PC-9 (cell line): ENCODE measurements at regions not wholly inside any gene's neighbourhood (a gene's known extent, or its start where the extent isn't known, plus 50 kb on each side); places are given as distances from the start of the nearest gene placed in this dataset.

ENCODE experiments used
- BruUV-seq: library from RNA; stranded (reverse); fragments of 400-500 nt; replicated peaks from 2 replicates; lab custom pipeline; 2021; lab: Mats Ljungman, UMichigan
- CTCF ChIA-PET: fragments of 300-600 bp; sonication (Branson Sonifier 250); formaldehyde crosslinking; loops from one replicate; lab custom pipeline; 2022; ENCODE audit warnings: antibody characterized with exemption; lab: Charles Lee
- POLR2A ChIA-PET: fragments of 300-600 bp; sonication (Branson Sonifier 250); formaldehyde crosslinking; loops from one replicate; lab custom pipeline; 2022; ENCODE audit warnings: antibody characterized with exemption; ENCODE audit not compliant: unreplicated experiment; lab: Charles Lee
- DNase-seq, 2 experiments: peaks; one replicate each; pipeline versions ENCODE4 v3.0.0 to v3.0.0-alpha.2; 2015 to 2022; ENCODE audit warnings: mixed read lengths in 1 of 2
- H2AFZ ChIP-seq: fragments of 200-600 bp; sonication (generic); 2 replicates; pipeline ENCODE4 v1.8.1; 2017; ENCODE audit warnings: antibody characterized with exemption
- H3F3A ChIP-seq: fragments of 200-600 bp; sonication (generic); 2 replicates; pipeline ENCODE4 v1.8.1; 2017; ENCODE audit warnings: antibody characterized with exemption, mild to moderate bottlenecking, low read depth; ENCODE audit not compliant: insufficient read depth
- H3K27ac ChIP-seq: fragments of 200-600 bp; sonication (generic); 2 replicates; pipeline ENCODE4 v1.6.1; 2016; ENCODE audit warnings: mixed run types
- H3K27me3 ChIP-seq: fragments of 200-600 bp; sonication (generic); 2 replicates; pipeline ENCODE4 v1.6.1; 2016; ENCODE audit warnings: low read depth, mixed run types; ENCODE audit not compliant: insufficient read depth
- H3K36me3 ChIP-seq: fragments of 200-600 bp; sonication (generic); 2 replicates; pipeline ENCODE4 v1.6.1; 2016; ENCODE audit warnings: low read depth, mixed run types
- H3K4me1 ChIP-seq: fragments of 200-600 bp; sonication (generic); replicated peaks from 2 replicates; pipeline ENCODE4 v1.6.1; 2016; ENCODE audit warnings: mixed run types; ENCODE audit not compliant: insufficient read depth
- H3K4me2 ChIP-seq: fragments of 200-600 bp; sonication (generic); 2 replicates; pipeline ENCODE4 v1.6.1; 2017; ENCODE audit warnings: mixed run types
- H3K4me3 ChIP-seq: fragments of 200-600 bp; sonication (generic); 2 replicates; pipeline ENCODE4 v1.6.1; 2016; ENCODE audit warnings: mixed run types
- H3K79me2 ChIP-seq: fragments of 200-600 bp; sonication (generic); 2 replicates; pipeline ENCODE4 v1.6.1; 2017; ENCODE audit warnings: low read depth, mixed run types
- H3K9me2 ChIP-seq: fragments of 200-600 bp; sonication (generic); 2 replicates; pipeline ENCODE4 v1.8.1; 2017; ENCODE audit warnings: mild to moderate bottlenecking; ENCODE audit not compliant: insufficient read depth
- H3K9me3 ChIP-seq: fragments of 200-600 bp; sonication (generic); 2 replicates; pipeline ENCODE4 v1.8.1; 2016; ENCODE audit warnings: low read depth; ENCODE audit not compliant: insufficient read depth
- H4K20me1 ChIP-seq: fragments of 200-600 bp; sonication (generic); 2 replicates; pipeline ENCODE4 v1.8.1; 2017; ENCODE audit not compliant: insufficient read depth
- EZH2 ChIP-seq: fragments of 200-600 bp; sonication (generic); IDR thresholded peaks from 2 replicates; pipeline ENCODE4 v1.8.0; 2017; ENCODE audit warnings: antibody characterized with exemption, low read depth
- intact Hi-C: fragments of 100-400 bp; cut with micrococcal nuclease; formaldehyde crosslinking; loops from one replicate; pipeline ENCODE4 v1.10.0; 2022; ENCODE audit not compliant: unreplicated experiment
- TF ChIP-seq, protein P1 (sequence below): fragments of 200-600 bp; sonication (generic); conservative IDR thresholded peaks from 2 replicates; pipeline ENCODE4 v1.6.1; 2017; ENCODE audit warnings: mixed run types, antibody characterized with exemption, mild to moderate bottlenecking, moderate library complexity

DNA sequence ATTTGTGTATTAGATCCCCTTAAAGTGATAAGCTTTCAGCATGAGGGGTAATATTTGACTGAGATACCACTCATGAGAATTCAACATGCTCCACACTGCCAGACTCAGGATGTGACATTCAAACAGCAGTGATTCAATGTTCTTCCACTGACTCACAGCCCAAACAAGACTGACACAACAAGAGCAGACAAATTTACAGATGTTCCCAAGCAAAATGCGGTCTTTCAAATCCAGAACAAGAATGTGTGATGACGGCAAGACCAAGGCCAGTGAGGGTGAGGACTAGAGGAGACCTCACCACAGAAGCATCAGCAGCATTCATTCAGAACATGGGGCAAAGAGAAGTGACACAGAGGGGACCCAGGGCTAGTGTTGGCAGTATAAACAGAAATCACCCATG is 99.3 kb upstream of the GRIA3 start:
- H3K4me3 ChIP-seq = no peak overlapping the region
- no peaks in the 10 kb centered on the region for H3K27me3 ChIP-seq
- no peaks in the 10 kb centered on the region for H3K79me2 ChIP-seq
- no peak overlapping the region for H3K27ac ChIP-seq
- H3F3A ChIP-seq = no peaks in the 10 kb centered on the region
- H3K36me3 ChIP-seq = no peaks in the 10 kb centered on the region
- H3K9me2 ChIP-seq = no peaks in the 10 kb centered on the region
- H3K4me2 ChIP-seq = no peak overlapping the region
- no peaks in the 10 kb centered on the region for H3K9me3 ChIP-seq
- no peak overlapping the region for H2AFZ ChIP-seq
- no peaks in the 10 kb centered on the region for H3K4me1 ChIP-seq
- ChIA-PET CTCF (no interaction called here), POLR2A (no interaction called here)
- DNase-seq = no peak
- no peaks in the 10 kb centered on the region for H4K20me1 ChIP-seq
- no TSS peak for BruUV-seq
- intact Hi-C loops = no loop called here
- TF ChIP-seq, protein P1, sequence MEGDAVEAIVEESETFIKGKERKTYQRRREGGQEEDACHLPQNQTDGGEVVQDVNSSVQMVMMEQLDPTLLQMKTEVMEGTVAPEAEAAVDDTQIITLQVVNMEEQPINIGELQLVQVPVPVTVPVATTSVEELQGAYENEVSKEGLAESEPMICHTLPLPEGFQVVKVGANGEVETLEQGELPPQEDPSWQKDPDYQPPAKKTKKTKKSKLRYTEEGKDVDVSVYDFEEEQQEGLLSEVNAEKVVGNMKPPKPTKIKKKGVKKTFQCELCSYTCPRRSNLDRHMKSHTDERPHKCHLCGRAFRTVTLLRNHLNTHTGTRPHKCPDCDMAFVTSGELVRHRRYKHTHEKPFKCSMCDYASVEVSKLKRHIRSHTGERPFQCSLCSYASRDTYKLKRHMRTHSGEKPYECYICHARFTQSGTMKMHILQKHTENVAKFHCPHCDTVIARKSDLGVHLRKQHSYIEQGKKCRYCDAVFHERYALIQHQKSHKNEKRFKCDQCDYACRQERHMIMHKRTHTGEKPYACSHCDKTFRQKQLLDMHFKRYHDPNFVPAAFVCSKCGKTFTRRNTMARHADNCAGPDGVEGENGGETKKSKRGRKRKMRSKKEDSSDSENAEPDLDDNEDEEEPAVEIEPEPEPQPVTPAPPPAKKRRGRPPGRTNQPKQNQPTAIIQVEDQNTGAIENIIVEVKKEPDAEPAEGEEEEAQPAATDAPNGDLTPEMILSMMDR = no peak
- no peak for TF ChIP-seq EZH2

DNA sequence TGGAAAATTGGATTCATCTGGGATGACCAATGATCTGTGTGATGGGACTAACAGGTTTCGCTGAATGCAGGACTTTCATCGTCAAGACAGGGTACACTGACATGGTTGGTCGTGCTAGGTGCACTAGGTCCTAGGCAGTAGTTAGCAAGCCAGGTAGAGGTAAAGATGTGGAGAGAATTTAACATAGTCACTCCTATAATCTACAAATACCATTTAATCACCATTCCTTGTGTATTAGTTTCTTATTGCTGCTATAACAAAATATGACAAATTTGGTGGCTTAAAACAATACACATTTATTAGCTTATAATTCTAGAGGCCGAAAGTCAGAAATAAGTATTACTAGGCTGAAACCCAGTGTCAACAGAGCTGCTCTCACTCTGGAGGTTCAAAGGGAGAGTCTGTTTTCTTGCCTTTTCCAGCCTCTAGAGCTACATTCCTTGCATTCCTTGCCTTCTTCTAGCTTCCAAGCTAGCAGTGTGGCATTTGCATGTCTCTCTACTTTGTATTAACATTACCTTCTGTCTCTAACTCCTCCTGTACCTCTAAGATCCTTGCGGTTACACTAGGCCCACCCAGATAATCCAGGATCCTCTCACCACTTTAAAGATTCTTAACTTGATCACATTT is 98.7 kb upstream of the GRIA3 start:
- intact Hi-C loops = no loop called here

DNA sequence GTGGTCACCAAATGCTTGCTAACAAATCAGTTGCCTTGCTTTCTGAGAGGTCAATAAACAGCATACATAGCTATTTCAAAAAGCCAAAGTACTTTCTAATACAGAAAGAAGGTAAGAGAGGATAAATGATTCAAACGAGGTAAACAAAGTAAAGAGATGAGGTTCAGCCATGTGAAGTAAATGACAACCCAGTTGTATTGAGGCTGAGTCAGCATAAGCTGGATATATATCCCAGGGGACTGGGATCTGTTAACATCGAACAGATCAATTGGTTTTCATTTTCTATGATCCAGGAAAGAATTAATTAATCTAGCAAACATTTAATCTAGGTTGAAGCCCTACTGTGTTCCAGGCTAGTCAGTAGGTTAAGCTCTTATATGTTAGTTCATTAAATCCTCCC is 97.3 kb upstream of the GRIA3 start:
- Histone ChIP-seq H3K9me3 (no peaks in the 10 kb centered on the region), H3K4me3 (no peak overlapping the region), H3K4me2 (no peak overlapping the region), H3K79me2 (no peaks in the 10 kb centered on the region), H2AFZ (no peak overlapping the region), H3K9me2 (no peaks in the 10 kb centered on the region), H3K4me1 (no peaks in the 10 kb centered on the region), H3K27me3 (no peaks in the 10 kb centered on the region), H4K20me1 (no peaks in the 10 kb centered on the region), H3K27ac (no peak overlapping the region), H3K36me3 (no peaks in the 10 kb centered on the region), H3F3A (no peaks in the 10 kb centered on the region)
- intact Hi-C loops = no loop called here
- BruUV-seq = no TSS peak
- no peak for DNase-seq
- ChIA-PET POLR2A (no interaction called here), CTCF (no interaction called here)
- TF ChIP-seq, protein P1 = no peak
- TF ChIP-seq EZH2 = no peak

More for the DNA sequence above, 98.7 kb upstream of the GRIA3 start:
- Histone ChIP-seq H3F3A (no peaks in the 10 kb centered on the region), H3K27me3 (no peaks in the 10 kb centered on the region), H3K36me3 (no peaks in the 10 kb centered on the region), H4K20me1 (no peaks in the 10 kb centered on the region), H2AFZ (no peak overlapping the region), H3K27ac (no peak overlapping the region), H3K9me2 (no peaks in the 10 kb centered on the region), H3K4me3 (no peak overlapping the region), H3K4me2 (no peak overlapping the region), H3K9me3 (no peaks in the 10 kb centered on the region), H3K4me1 (no peaks in the 10 kb centered on the region), H3K79me2 (no peaks in the 10 kb centered on the region)
- ChIA-PET POLR2A (no interaction called here), CTCF (no interaction called here)
- no TSS peak for BruUV-seq
- DNase-seq = no peak
- TF ChIP-seq, protein P1 = no peak
- no peak for TF ChIP-seq EZH2
